H9 (cell line): ENCODE measurements at regions not wholly inside any gene's neighbourhood (a gene's known extent, or its start where the extent isn't known, plus 50 kb on each side); places are given as distances from the start of the nearest gene placed in this dataset.

Experiments used
- DNase-seq: peaks from one replicate; pipeline ENCODE4 v3.0.0-alpha.2; 2017
- H2AFZ ChIP-seq: one replicate; pipeline ENCODE4 v1.6.1; 2013; ENCODE audit warnings: mild to moderate bottlenecking, low read length, control low read depth, moderate library complexity
- H2AK5ac ChIP-seq: 2 replicates; pipeline ENCODE4 v1.6.1; 2013; ENCODE audit warnings: low read length, control low read depth, mixed read lengths; ENCODE audit not compliant: insufficient read length
- H2BK120ac ChIP-seq: one replicate; pipeline ENCODE4 v1.6.1; 2013; ENCODE audit warnings: low read depth, mild to moderate bottlenecking, low read length, control low read depth, inconsistent platforms; ENCODE audit not compliant: poor library complexity, severe bottlenecking
- H2BK12ac ChIP-seq: 2 replicates; pipeline ENCODE4 v1.6.1; 2013; ENCODE audit warnings: low read length, control low read depth, mixed read lengths, low read depth; ENCODE audit not compliant: insufficient read length
- H2BK15ac ChIP-seq: 2 replicates; pipeline ENCODE4 v1.6.1; 2013; ENCODE audit warnings: low read depth, low read length, control low read depth
- H2BK20ac ChIP-seq: one replicate; pipeline ENCODE4 v1.6.1; 2013; ENCODE audit warnings: low read depth, mild to moderate bottlenecking, low read length, control low read depth, inconsistent platforms; ENCODE audit not compliant: poor library complexity, severe bottlenecking
- H2BK5ac ChIP-seq: 2 replicates; pipeline ENCODE4 v1.6.1; 2013; ENCODE audit warnings: low read length, control low read depth, mixed read lengths; ENCODE audit not compliant: insufficient read length
- H3K14ac ChIP-seq: 2 replicates; pipeline ENCODE4 v1.6.1; 2013; ENCODE audit warnings: low read length, control low read depth; ENCODE audit not compliant: insufficient read depth
- H3K18ac ChIP-seq: 2 replicates; pipeline ENCODE4 v1.6.1; 2013; ENCODE audit warnings: low read depth, mild to moderate bottlenecking, mixed read lengths, low read length, control low read depth; ENCODE audit not compliant: insufficient read length
- H3K23ac ChIP-seq: 2 replicates; pipeline ENCODE4 v1.6.1; 2013; ENCODE audit warnings: low read length, control low read depth, mixed read lengths, low read depth; ENCODE audit not compliant: insufficient read length
- H3K23me2 ChIP-seq: 2 replicates; pipeline ENCODE4 v1.6.1; 2013; ENCODE audit warnings: low read depth, mild to moderate bottlenecking, mixed read lengths, low read length, control low read depth; ENCODE audit not compliant: insufficient read length, poor library complexity, severe bottlenecking
- H3K27ac ChIP-seq: 2 replicates; pipeline ENCODE4 v1.5.1; 2013; ENCODE audit warnings: low read length, control low read depth, mixed read lengths, low read depth; ENCODE audit not compliant: insufficient read length
- H3K27me3 ChIP-seq: 2 replicates; pipeline ENCODE4 v1.6.1; 2013; ENCODE audit warnings: low read length, control low read depth, inconsistent platforms; ENCODE audit not compliant: insufficient read depth
- H3K4ac ChIP-seq: 2 replicates; pipeline ENCODE4 v1.6.1; 2013; ENCODE audit warnings: low read depth, mild to moderate bottlenecking, control low read depth, inconsistent platforms, low read length, moderate library complexity
- H3K4me1 ChIP-seq: 2 replicates; pipeline ENCODE4 v1.6.1; 2013; ENCODE audit warnings: low read length, control low read depth, inconsistent platforms; ENCODE audit not compliant: insufficient read depth
- H3K4me2 ChIP-seq: 2 replicates; pipeline ENCODE4 v1.6.1; 2013; ENCODE audit warnings: low read length, control low read depth, mixed read lengths; ENCODE audit not compliant: insufficient read length, insufficient read depth
- H3K56ac ChIP-seq: 2 replicates; pipeline ENCODE4 v1.6.1; 2013; ENCODE audit warnings: low read depth, mild to moderate bottlenecking, mixed read lengths, low read length, control low read depth; ENCODE audit not compliant: insufficient read length
- H3K79me1 ChIP-seq: 2 replicates; pipeline ENCODE4 v1.6.1; 2013; ENCODE audit warnings: low read depth, mild to moderate bottlenecking, moderate library complexity, low read length, control low read depth, inconsistent platforms; ENCODE audit not compliant: insufficient read depth, poor library complexity, severe bottlenecking
- H3K79me2 ChIP-seq: 2 replicates; pipeline ENCODE4 v1.6.1; 2013; ENCODE audit warnings: low read length, control low read depth, inconsistent platforms; ENCODE audit not compliant: insufficient read depth
- H3K9ac ChIP-seq: 2 replicates; pipeline ENCODE4 v1.6.1; 2013; ENCODE audit warnings: low read length, control low read depth, mixed read lengths; ENCODE audit not compliant: insufficient read length; ENCODE audit errors: extremely low read depth
- H3K9me3 ChIP-seq: one replicate; pipeline ENCODE4 v1.6.1; 2013; ENCODE audit warnings: low read depth, low read length, inconsistent platforms; ENCODE audit not compliant: control insufficient read depth
- H3T11ph ChIP-seq: one replicate; pipeline ENCODE4 v1.6.1; 2013; ENCODE audit warnings: mild to moderate bottlenecking, low read length, control low read depth, inconsistent platforms
- H4K20me1 ChIP-seq: one replicate; pipeline ENCODE4 v1.6.1; 2013; ENCODE audit not compliant: control insufficient read depth, insufficient read length, insufficient read depth
- H4K5ac ChIP-seq: 2 replicates; pipeline ENCODE4 v1.6.1; 2013; ENCODE audit warnings: low read depth, mild to moderate bottlenecking, mixed read lengths, low read length, control low read depth; ENCODE audit not compliant: insufficient read length
- H4K8ac ChIP-seq: replicated peaks from 2 replicates; pipeline ENCODE4 v1.6.1; 2013; ENCODE audit warnings: low read length, control low read depth, mixed read lengths, low read depth; ENCODE audit not compliant: insufficient read length
- H4K91ac ChIP-seq: 2 replicates; pipeline ENCODE4 v1.6.1; 2013; ENCODE audit warnings: low read depth, mild to moderate bottlenecking, moderate library complexity, mixed read lengths, low read length, control low read depth; ENCODE audit not compliant: insufficient read length
- H3K27ac Mint-ChIP-seq, 3 experiments: 2 replicates in 2 of 3; 3 replicates in 1 of 3; pipeline ENCODE4 v1.8.0; 2020 to 2021; ENCODE audit warnings: mixed read lengths in 3 of 3, mild to moderate bottlenecking in 1 of 3, moderate library complexity in 1 of 3
- H3K27me3 Mint-ChIP-seq: 2 replicates; pipeline ENCODE4 v1.8.0; 2021; ENCODE audit warnings: low read depth, mild to moderate bottlenecking, moderate library complexity, mixed read lengths
- H3K36me3 Mint-ChIP-seq, 3 experiments: 2 replicates in 2 of 3; 3 replicates in 1 of 3; pipeline ENCODE4 v1.8.0; 2020 to 2021; ENCODE audit warnings: low read depth in 3 of 3, mixed read lengths in 3 of 3; ENCODE audit not compliant: insufficient read depth in 1 of 3
- H3K4me1 Mint-ChIP-seq, 2 experiments: 2 replicates each; pipeline ENCODE4 v1.8.0; 2020; ENCODE audit warnings: mixed read lengths in 2 of 2
- H3K4me3 Mint-ChIP-seq, 2 experiments: 2 replicates in 1 of 2; 3 replicates in 1 of 2; pipeline ENCODE4 v1.8.0; 2020 to 2021; ENCODE audit warnings: mild to moderate bottlenecking in 2 of 2, mixed read lengths in 2 of 2, moderate library complexity in 1 of 2
- H3K9me3 Mint-ChIP-seq, 2 experiments: 2 replicates in 1 of 2; 3 replicates in 1 of 2; pipeline ENCODE4 v1.8.0; 2020; ENCODE audit warnings: mild to moderate bottlenecking in 2 of 2, mixed read lengths in 2 of 2, moderate library complexity in 1 of 2
- WGBS: extraction: QIAGEN DNeasy Blood & Tissue Kit; methylation state at CpG from one replicate; pipeline ENCODE4 v1.1.7; 2013; ENCODE audit warnings: missing lambda C conversion rate, low lambda C conversion rate, mixed read lengths; ENCODE audit not compliant: insufficient read length; ENCODE audit errors: extremely low coverage; 5-methylcytosine and 5-hydroxymethylcytosine counted together
- TF ChIP-seq, protein P1 (sequence below): fragments of 200-600 bp; sonication (generic); conservative IDR thresholded peaks from 3 replicates; pipeline ENCODE4 v1.8.0; 2021; ENCODE audit warnings: antibody characterized with exemption, mild to moderate bottlenecking

GRCh38 chr1:82706741-82707140 is 906.0 kb downstream of the ADGRL2 start:
- Histone ChIP-seq H4K5ac (no peak overlapping the region), H2BK15ac (no peak overlapping the region), H3K18ac (no peak overlapping the region), H2BK12ac (no peak overlapping the region), H3T11ph (no peak overlapping the region), H3K27ac (no peak overlapping the region), H4K91ac (no peak overlapping the region), H3K23ac (no peak overlapping the region), H3K56ac (no peak overlapping the region), H3K4me1 (no peaks in the 10 kb centered on the region), H3K9ac (no peak overlapping the region), H2BK20ac (no peak overlapping the region), H2BK120ac (no peak overlapping the region), H3K79me1 (no peaks in the 10 kb centered on the region), H2BK5ac (no peak overlapping the region), H3K23me2 (no peaks in the 10 kb centered on the region), H2AK5ac (no peak overlapping the region), H3K4me2 (no peak overlapping the region), H3K27me3 (no peaks in the 10 kb centered on the region), H4K20me1 (no peaks in the 10 kb centered on the region), H3K14ac (no peak overlapping the region), H4K8ac (no peak overlapping the region), H2AFZ (no peak overlapping the region), H3K9me3 (no peaks in the 10 kb centered on the region), H3K4ac (no peak overlapping the region), H3K79me2 (no peaks in the 10 kb centered on the region)
- no peak for DNase-seq
- H3K27me3 Mint-ChIP-seq, result no peaks in the 10 kb centered on the region
- TF ChIP-seq, protein P1, sequence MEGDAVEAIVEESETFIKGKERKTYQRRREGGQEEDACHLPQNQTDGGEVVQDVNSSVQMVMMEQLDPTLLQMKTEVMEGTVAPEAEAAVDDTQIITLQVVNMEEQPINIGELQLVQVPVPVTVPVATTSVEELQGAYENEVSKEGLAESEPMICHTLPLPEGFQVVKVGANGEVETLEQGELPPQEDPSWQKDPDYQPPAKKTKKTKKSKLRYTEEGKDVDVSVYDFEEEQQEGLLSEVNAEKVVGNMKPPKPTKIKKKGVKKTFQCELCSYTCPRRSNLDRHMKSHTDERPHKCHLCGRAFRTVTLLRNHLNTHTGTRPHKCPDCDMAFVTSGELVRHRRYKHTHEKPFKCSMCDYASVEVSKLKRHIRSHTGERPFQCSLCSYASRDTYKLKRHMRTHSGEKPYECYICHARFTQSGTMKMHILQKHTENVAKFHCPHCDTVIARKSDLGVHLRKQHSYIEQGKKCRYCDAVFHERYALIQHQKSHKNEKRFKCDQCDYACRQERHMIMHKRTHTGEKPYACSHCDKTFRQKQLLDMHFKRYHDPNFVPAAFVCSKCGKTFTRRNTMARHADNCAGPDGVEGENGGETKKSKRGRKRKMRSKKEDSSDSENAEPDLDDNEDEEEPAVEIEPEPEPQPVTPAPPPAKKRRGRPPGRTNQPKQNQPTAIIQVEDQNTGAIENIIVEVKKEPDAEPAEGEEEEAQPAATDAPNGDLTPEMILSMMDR, result no peak
- H3K36me3 Mint-ChIP-seq, result no peaks in the 10 kb centered on the region
- WGBS, result no CpG with 5 or more reads among the region's 2 CpGs
- H3K27ac Mint-ChIP-seq, result no peak overlapping the region
- H3K4me3 Mint-ChIP-seq, result no peak overlapping the region
- H3K9me3 Mint-ChIP-seq, result no peaks in the 10 kb centered on the region
- no peaks in the 10 kb centered on the region for H3K4me1 Mint-ChIP-seq
